ENCODE measurements at regions not wholly inside any gene's neighbourhood (a gene's known extent, or its start where the extent isn't known, plus 50 kb on each side); places are given as distances from the start of the nearest gene placed in this dataset.

GRCh38 chr13:32878163-32878562 lies 138.1 kb upstream of the KL start:
- H3K36me3 ChIP-seq: no peaks in the 10 kb centered on the region
- no peaks in the 10 kb centered on the region for H3K9me3 ChIP-seq
- peaks cover 0 to 29% (median 27%) of the 10 kb centered on the region in 4 donors for H3K4me1 ChIP-seq
- intact Hi-C loops (cut with DNase I): no loop called here
- TF ChIP-seq, protein P1, sequence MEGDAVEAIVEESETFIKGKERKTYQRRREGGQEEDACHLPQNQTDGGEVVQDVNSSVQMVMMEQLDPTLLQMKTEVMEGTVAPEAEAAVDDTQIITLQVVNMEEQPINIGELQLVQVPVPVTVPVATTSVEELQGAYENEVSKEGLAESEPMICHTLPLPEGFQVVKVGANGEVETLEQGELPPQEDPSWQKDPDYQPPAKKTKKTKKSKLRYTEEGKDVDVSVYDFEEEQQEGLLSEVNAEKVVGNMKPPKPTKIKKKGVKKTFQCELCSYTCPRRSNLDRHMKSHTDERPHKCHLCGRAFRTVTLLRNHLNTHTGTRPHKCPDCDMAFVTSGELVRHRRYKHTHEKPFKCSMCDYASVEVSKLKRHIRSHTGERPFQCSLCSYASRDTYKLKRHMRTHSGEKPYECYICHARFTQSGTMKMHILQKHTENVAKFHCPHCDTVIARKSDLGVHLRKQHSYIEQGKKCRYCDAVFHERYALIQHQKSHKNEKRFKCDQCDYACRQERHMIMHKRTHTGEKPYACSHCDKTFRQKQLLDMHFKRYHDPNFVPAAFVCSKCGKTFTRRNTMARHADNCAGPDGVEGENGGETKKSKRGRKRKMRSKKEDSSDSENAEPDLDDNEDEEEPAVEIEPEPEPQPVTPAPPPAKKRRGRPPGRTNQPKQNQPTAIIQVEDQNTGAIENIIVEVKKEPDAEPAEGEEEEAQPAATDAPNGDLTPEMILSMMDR (IDR thresholded peaks at IDR 0.05): no peak
- no peak for TF ChIP-seq POLR2AphosphoS5 (IDR thresholded peaks at IDR 0.05)
- no peak for DNase-seq (ENCODE audit: extremely low spot score)
- WGBS: 96% methylated on average over 4 of the region's 4 CpGs
- H3K27ac ChIP-seq (replicated peaks in 1 of 4): no peak overlapping the region
- no peaks in the 10 kb centered on the region for H3K27me3 ChIP-seq
- no peak overlapping the region for H3K4me3 ChIP-seq

DNA sequence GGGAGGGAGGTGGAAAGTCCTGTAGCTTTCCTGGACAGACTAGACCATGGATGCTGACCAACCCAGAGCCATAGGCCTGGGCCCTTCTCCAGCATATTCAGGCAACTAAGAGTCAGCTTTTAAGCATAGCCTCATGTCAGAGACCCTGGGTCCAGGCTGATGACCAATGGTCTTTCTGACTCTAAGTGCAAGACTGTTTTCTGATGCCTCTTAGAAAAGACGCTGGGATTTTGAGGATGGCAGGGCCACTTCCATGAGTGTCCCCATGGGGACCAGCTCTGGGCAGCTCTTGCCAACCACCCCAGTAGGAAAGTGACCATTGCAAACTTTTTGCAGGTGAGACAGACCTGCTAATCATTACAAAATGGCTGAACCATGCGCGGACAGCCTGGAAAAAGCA lies 135.6 kb upstream of the KL start:
- Histone ChIP-seq H3K9me3 (no peaks in the 10 kb centered on the region), H3K4me1 (peaks cover 0 to 36% (median 35%) of the 10 kb centered on the region in 4 donors), H3K27me3 (no peaks in the 10 kb centered on the region), H3K36me3 (no peaks in the 10 kb centered on the region), H3K27ac (replicated peaks in 1 of 4) (peak overlapping the region in 3 of 4 donors; percentile 15 to 62 (median 21)), H3K4me3 (no peak overlapping the region)
- WGBS: 63% methylated on average over 3 of the region's 3 CpGs
- intact Hi-C loops (cut with DNase I): no loop called here
- no peak for DNase-seq (ENCODE audit: extremely low spot score)
- TF ChIP-seq POLR2A (IDR thresholded peaks at IDR 0.05; ENCODE audit: low read depth) (no peak), EP300 (IDR thresholded peaks at IDR 0.05) (no peak), POLR2AphosphoS5 (IDR thresholded peaks at IDR 0.05) (no peak)
- TF ChIP-seq, protein P1 (IDR thresholded peaks at IDR 0.05): no peak

- intact Hi-C loops (cut with DNase I): no loop called here
- no peak for DNase-seq (ENCODE audit: extremely low spot score)
- Histone ChIP-seq H3K4me1 (peaks cover 0 to 36% (median 35%) of the 10 kb centered on the region in 4 donors), H3K4me3 (no peak overlapping the region), H3K9me3 (no peaks in the 10 kb centered on the region), H3K27me3 (no peaks in the 10 kb centered on the region), H3K27ac (replicated peaks in 1 of 4) (peak overlapping the region; percentile 15 to 62 (median 26)), H3K36me3 (no peaks in the 10 kb centered on the region)
- WGBS: 30% methylated on average over 2 of the region's 2 CpGs
- no peak for TF ChIP-seq EP300 (IDR thresholded peaks at IDR 0.05)
- no peak for TF ChIP-seq POLR2AphosphoS5 (IDR thresholded peaks at IDR 0.05)
- TF ChIP-seq, protein P1 (IDR thresholded peaks at IDR 0.05): no peak
- TF ChIP-seq POLR2A (IDR thresholded peaks at IDR 0.05; ENCODE audit: low read depth): no peak
Observed at GRCh38 chr13:32881074-32881776, 135.0 kb upstream of the KL start.

DNA sequence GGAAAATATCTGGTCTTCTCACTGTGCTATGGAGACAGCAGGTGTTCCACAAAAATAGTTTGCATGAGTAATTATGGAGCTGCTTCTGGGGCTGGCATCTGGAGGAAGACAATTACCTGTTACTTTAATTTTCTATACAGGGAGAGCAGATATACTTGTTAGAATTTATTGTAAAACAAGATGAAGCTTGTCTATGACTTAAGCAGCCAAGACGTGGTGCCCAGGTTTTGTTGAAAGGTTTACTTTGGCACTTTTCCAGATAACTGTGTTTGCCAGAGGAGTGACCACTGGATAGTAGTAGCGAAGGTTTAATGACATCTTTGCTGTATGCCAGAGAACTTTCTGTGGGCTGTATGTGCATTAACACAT lies 134.5 kb upstream of the KL start:
- H3K4me3 ChIP-seq: no peak overlapping the region
- H3K4me1 ChIP-seq: peaks cover 0 to 36% (median 35%) of the 10 kb centered on the region in 4 donors
- no peaks in the 10 kb centered on the region for H3K27me3 ChIP-seq
- TF ChIP-seq, protein P1 (IDR thresholded peaks at IDR 0.05): no peak
- TF ChIP-seq POLR2A (IDR thresholded peaks at IDR 0.05; ENCODE audit: low read depth) (no peak), EP300 (IDR thresholded peaks at IDR 0.05) (no peak), POLR2AphosphoS5 (IDR thresholded peaks at IDR 0.05) (no peak)
- H3K9me3 ChIP-seq: no peaks in the 10 kb centered on the region
- H3K36me3 ChIP-seq: no peaks in the 10 kb centered on the region
- intact Hi-C loops (cut with DNase I): no loop called here
- 31% methylated on average over 2 of the region's 2 CpGs for WGBS
- no peak for DNase-seq (ENCODE audit: extremely low spot score)
- H3K27ac ChIP-seq (replicated peaks in 1 of 4): peak overlapping the region in 3 of 4 donors; percentile 15 to 62 (median 21)

DNA sequence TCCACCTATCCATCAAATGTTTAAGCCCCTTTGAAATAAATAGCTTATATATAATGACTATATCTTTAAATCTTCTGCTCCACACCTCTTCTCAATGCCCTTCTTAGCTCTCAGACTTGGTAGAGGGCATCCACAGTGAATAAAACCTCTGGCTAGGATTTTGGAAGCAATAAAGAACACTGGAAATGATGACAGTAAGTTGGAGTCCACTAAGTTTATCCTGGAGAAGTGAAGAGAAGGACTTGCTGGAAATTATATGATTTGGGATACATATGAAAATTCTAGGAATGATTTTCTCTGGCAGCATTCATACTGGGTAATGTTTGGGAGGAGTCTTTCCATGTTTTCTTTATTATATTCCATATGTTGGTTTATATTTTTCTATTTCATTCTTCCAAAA lies 133.5 kb upstream of the KL start:
- Histone ChIP-seq H3K9me3 (peaks cover 0 to 8% (median 6%) of the 10 kb centered on the region in 4 donors), H3K27me3 (no peaks in the 10 kb centered on the region), H3K36me3 (no peaks in the 10 kb centered on the region), H3K4me1 (peaks cover 0 to 36% (median 35%) of the 10 kb centered on the region in 4 donors), H3K27ac (replicated peaks in 1 of 4) (peak overlapping the region; percentile 45 to 70 (median 52)), H3K4me3 (no peak overlapping the region)
- intact Hi-C loops (cut with DNase I): no loop called here
- no peak for DNase-seq (ENCODE audit: extremely low spot score)
- TF ChIP-seq POLR2A (IDR thresholded peaks at IDR 0.05; ENCODE audit: low read depth) (no peak), POLR2AphosphoS5 (IDR thresholded peaks at IDR 0.05) (no peak), EP300 (IDR thresholded peaks at IDR 0.05) (no peak)

All from esophagus muscularis mucosa (tissue), 4 donors.